ENCODE measurements at regions not wholly inside any gene's neighbourhood (a gene's known extent, or its start where the extent isn't known, plus 50 kb on each side); places are given as distances from the start of the nearest gene placed in this dataset.
"Not testable (repeated sequence)": the region's sequence is repeated elsewhere in the genome, so short reads cannot be mapped to it uniquely, and the experiment has no call there.

GRCh38 chr3:106981392-106981791, 395.8 kb upstream of the CCDC54 start:
- Histone ChIP-seq H3K36me3 (replicated peaks in 1 of 2; ENCODE audit: control insufficient read depth in 1 of 2, insufficient read depth in 2 of 2, low read length in 1 of 2) (no peaks in the 10 kb centered on the region), H3F3A (replicated peaks; ENCODE audit: insufficient read depth) (no peaks in the 10 kb centered on the region), H3K27me3 (ENCODE audit: insufficient read depth) (no peaks in the 10 kb centered on the region), H3K79me2 (ENCODE audit: insufficient read depth) (no peaks in the 10 kb centered on the region), H3K4me2 (no peak overlapping the region), H2AFZ (ENCODE audit: low read depth) (no peak overlapping the region), H3K27ac (ENCODE audit: low read depth in 2 of 2, low read length in 1 of 2) (no peak overlapping the region), H3K9me3 (no peaks in the 10 kb centered on the region), H3K4me1 (ENCODE audit: control insufficient read depth in 1 of 2, insufficient read depth in 2 of 2, low read depth in 1 of 2, low read length in 1 of 2) (no peaks in the 10 kb centered on the region), H3K9ac (no peak overlapping the region), H4K20me1 (ENCODE audit: insufficient read depth) (no peaks in the 10 kb centered on the region), H3K4me3 (ENCODE audit: low read depth in 2 of 2, low read length in 1 of 2) (no peak overlapping the region), H3K9me2 (no peaks in the 10 kb centered on the region)
- POLR2A ChIA-PET, result no interaction called here
- CTCF ChIA-PET, result no interaction called here
- 81% methylated on average over 1 of the region's 1 CpG for WGBS (ENCODE audit: low lambda C conversion rate)
- DNase-seq, result no peak
- no peak for TF ChIP-seq MEF2A (IDR thresholded peaks at IDR 0.05; ENCODE audit: borderline replicate concordance, low read depth)
- no peak for TF ChIP-seq SIN3A (IDR thresholded peaks at IDR 0.05; ENCODE audit: borderline replicate concordance, low read depth, low read length)

GRCh38 chr3:106985721-106986120, 391.5 kb upstream of the CCDC54 start:
- H3K9ac ChIP-seq, result no peak overlapping the region
- H2AFZ ChIP-seq (ENCODE audit: low read depth), result no peak overlapping the region
- H3K27ac ChIP-seq (ENCODE audit: low read depth in 2 of 2, low read length in 1 of 2), result no peak overlapping the region
- H3K9me3 ChIP-seq, result peaks cover 3% of the 10 kb centered on the region; the same call in 1 of the 2 replicates
- no peaks in the 10 kb centered on the region for H3K36me3 ChIP-seq (replicated peaks in 1 of 2; ENCODE audit: control insufficient read depth in 1 of 2, insufficient read depth in 2 of 2, low read length in 1 of 2)
- H3K79me2 ChIP-seq (ENCODE audit: insufficient read depth), result no peaks in the 10 kb centered on the region
- H3K4me2 ChIP-seq, result no peak overlapping the region
- H3K9me2 ChIP-seq, result no peaks in the 10 kb centered on the region
- H4K20me1 ChIP-seq (ENCODE audit: insufficient read depth), result no peaks in the 10 kb centered on the region
- H3K27me3 ChIP-seq (ENCODE audit: insufficient read depth), result no peaks in the 10 kb centered on the region
- ChIA-PET CTCF (no interaction called here), POLR2A (no interaction called here)
- no peaks in the 10 kb centered on the region for H3F3A ChIP-seq (replicated peaks; ENCODE audit: insufficient read depth)
- H3K4me3 ChIP-seq (ENCODE audit: low read depth in 2 of 2, low read length in 1 of 2), result no peak overlapping the region
- no peaks in the 10 kb centered on the region for H3K4me1 ChIP-seq (ENCODE audit: control insufficient read depth in 1 of 2, insufficient read depth in 2 of 2, low read depth in 1 of 2, low read length in 1 of 2)
- no peak for DNase-seq
- TF ChIP-seq FOSL2 (IDR thresholded peaks at IDR 0.05; ENCODE audit: borderline replicate concordance, low read depth) (no peak), USF1 (IDR thresholded peaks at IDR 0.05; ENCODE audit: borderline replicate concordance, low read depth) (no peak), USF2 (IDR thresholded peaks at IDR 0.05; ENCODE audit: borderline replicate concordance, low read depth, low read length) (no peak), REST (IDR thresholded peaks at IDR 0.05; ENCODE audit: low read depth, low read length) (no peak), SMC3 (IDR thresholded peaks at IDR 0.05; ENCODE audit: low read depth, low read length) (no peak), ELF1 (IDR thresholded peaks at IDR 0.05) (no peak), CHD2 (IDR thresholded peaks at IDR 0.05; ENCODE audit: low read length, partially characterized antibody) (no peak), NFIC (IDR thresholded peaks at IDR 0.05; ENCODE audit: borderline replicate concordance) (no peak), EZH2phosphoT487 (IDR thresholded peaks at IDR 0.05; ENCODE audit: borderline replicate concordance, low read depth) (no peak), GABPA (IDR thresholded peaks at IDR 0.05; ENCODE audit: low read depth) (no peak), ZBTB33 (IDR thresholded peaks at IDR 0.05; ENCODE audit: borderline replicate concordance, low read depth) (no peak), MEF2A (IDR thresholded peaks at IDR 0.05; ENCODE audit: borderline replicate concordance, low read depth) (no peak), JUND (IDR thresholded peaks at IDR 0.05) (no peak)
- WGBS (ENCODE audit: low lambda C conversion rate), result 76% methylated on average over 2 of the region's 2 CpGs

- 90% methylated on average over 21 of the region's 21 CpGs for WGBS (ENCODE audit: low lambda C conversion rate)
- POLR2A ChIA-PET, CTCF ChIA-PET: not testable (repeated sequence)
These were observed 378.2 kb upstream of the CCDC54 start for GRCh38 chr3:106998841-106999682.

More at GRCh38 chr3:106998841-106999682, 378.2 kb upstream of the CCDC54 start:
- not testable (repeated sequence) for H3K4me2 ChIP-seq; H3K9me2 ChIP-seq; H3K4me3 ChIP-seq (ENCODE audit: low read depth in 2 of 2, low read length in 1 of 2); H3K27me3 ChIP-seq (ENCODE audit: insufficient read depth); H4K20me1 ChIP-seq (ENCODE audit: insufficient read depth); H3K36me3 ChIP-seq (replicated peaks in 1 of 2; ENCODE audit: control insufficient read depth in 1 of 2, insufficient read depth in 2 of 2, low read length in 1 of 2); H3K27ac ChIP-seq (ENCODE audit: low read depth in 2 of 2, low read length in 1 of 2); H3F3A ChIP-seq (replicated peaks; ENCODE audit: insufficient read depth); DNase-seq; H2AFZ ChIP-seq (ENCODE audit: low read depth); H3K9ac ChIP-seq; H3K79me2 ChIP-seq (ENCODE audit: insufficient read depth); H3K9me3 ChIP-seq; H3K4me1 ChIP-seq (ENCODE audit: control insufficient read depth in 1 of 2, insufficient read depth in 2 of 2, low read depth in 1 of 2, low read length in 1 of 2)

Measured in SK-N-SH (cell line).